ENCODE measurements at regions not wholly inside any gene's neighbourhood (a gene's known extent, or its start where the extent isn't known, plus 50 kb on each side); places are given as distances from the start of the nearest gene placed in this dataset.
A peak's percentile ranks its signal among the peaks of the same experiment; 100 is the strongest.

GRCh38 chr7:121510858-121511482 is 114.9 kb upstream of the FAM3C start:
- no peaks in the 10 kb centered on the region for H4K20me1 ChIP-seq (replicated peaks; ENCODE audit: control insufficient read depth, extremely low read depth, insufficient read depth, low read length)
- no peak for FAIRE-seq
- dilution Hi-C loops (cut with MboI; ENCODE audit: extremely low pct_ligation_motif_present, low sequenced_read_pairs) (no loop called here), intact Hi-C loops (cut with micrococcal nuclease) (no loop called here)
- H3K9me3 ChIP-seq (replicated peaks; ENCODE audit: control insufficient read depth, insufficient read depth, low read length), result no peaks in the 10 kb centered on the region
- H3K9me1 ChIP-seq (replicated peaks; ENCODE audit: control insufficient read depth, extremely low read depth, insufficient read depth, low read length), result no peaks in the 10 kb centered on the region
- POLR2A ChIA-PET, result no interaction called here
- CTCF ChIA-PET, result interaction anchor here (1.1 kb wide), 1 partner anchor 144 kb away, joined by 4 read pairs; no protein-coding TSS in a partner anchor
- H3K27me3 ChIP-seq (ENCODE audit: control insufficient read depth in 2 of 2, insufficient read depth in 2 of 2, low read length in 2 of 2), result no peaks in the 10 kb centered on the region
- peaks cover 4% of the 10 kb centered on the region for H3K4me1 ChIP-seq (ENCODE audit: control insufficient read depth, extremely low read depth, insufficient read depth, low read length)
- no peaks in the 10 kb centered on the region for H3K79me2 ChIP-seq (ENCODE audit: control insufficient read depth, insufficient read depth, low read length)
- TF ChIP-seq POLR2A (IDR thresholded peaks at IDR 0.05; ENCODE audit: low read depth, low read length) (no peak), POLR2AphosphoS5 (IDR thresholded peaks at IDR 0.05; ENCODE audit: insufficient read depth, low read depth, low read length) (no peak), FOS (IDR thresholded peaks at IDR 0.05; ENCODE audit: borderline replicate concordance, insufficient read depth, low read length) (no peak), GATA2 (IDR thresholded peaks at IDR 0.05; ENCODE audit: insufficient read depth, insufficient read length, low read depth, low read length) (no peak)
- no peaks in the 10 kb centered on the region for H3K36me3 ChIP-seq (ENCODE audit: control insufficient read depth in 2 of 2, extremely low read depth in 1 of 2, insufficient read depth in 2 of 2, low read length in 2 of 2)
- no peak overlapping the region for H3K27ac ChIP-seq (ENCODE audit: insufficient read depth, low read depth, low read length)
- BruUV-seq (replicated peaks), result no TSS peak
- no peak overlapping the region for H3K9ac ChIP-seq (replicated peaks; ENCODE audit: extremely low read depth, insufficient read depth, low read length)
- no peak overlapping the region for H3K4me2 ChIP-seq (ENCODE audit: insufficient read depth, low read length)
- no peak overlapping the region for H2AFZ ChIP-seq (ENCODE audit: low read depth, low read length)
- no peak overlapping the region for H3K4me3 ChIP-seq (replicated peaks in 1 of 3; ENCODE audit: insufficient read depth in 1 of 3, low read depth in 1 of 3, low read length in 3 of 3)
- peak; percentile 10 for DNase-seq (ENCODE audit: low read depth, low spot score)

DNA sequence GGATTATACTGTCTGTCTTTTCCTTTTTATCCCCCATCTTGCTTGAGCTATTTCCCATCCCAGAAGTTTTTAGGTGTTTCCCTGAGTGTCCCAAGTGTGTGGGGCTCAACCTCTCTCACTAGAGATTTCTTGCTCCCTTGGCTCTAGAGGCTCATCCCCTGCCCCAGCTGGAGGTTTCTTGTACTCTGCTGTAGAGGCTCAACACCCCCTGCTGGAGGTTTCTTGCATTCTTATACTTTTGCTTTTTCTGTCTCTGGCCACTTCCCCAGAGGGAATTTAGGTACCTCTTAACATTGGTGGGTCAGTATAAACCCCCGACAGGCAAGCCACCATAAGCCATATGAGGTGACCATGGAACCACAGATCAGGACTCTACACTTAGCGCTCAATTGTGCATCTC is 114.2 kb upstream of the FAM3C start:
- Histone ChIP-seq H3K9me1 (replicated peaks; ENCODE audit: control insufficient read depth, extremely low read depth, insufficient read depth, low read length) (no peaks in the 10 kb centered on the region), H3K4me3 (replicated peaks in 1 of 3; ENCODE audit: insufficient read depth in 1 of 3, low read depth in 1 of 3, low read length in 3 of 3) (no peak overlapping the region), H3K9me3 (replicated peaks; ENCODE audit: control insufficient read depth, insufficient read depth, low read length) (peaks cover 4% of the 10 kb centered on the region), H3K27me3 (ENCODE audit: control insufficient read depth in 2 of 2, insufficient read depth in 2 of 2, low read length in 2 of 2) (no peaks in the 10 kb centered on the region), H3K4me2 (ENCODE audit: insufficient read depth, low read length) (no peak overlapping the region), H3K27ac (ENCODE audit: insufficient read depth, low read depth, low read length) (no peak overlapping the region), H3K9ac (replicated peaks; ENCODE audit: extremely low read depth, insufficient read depth, low read length) (no peak overlapping the region), H3K79me2 (ENCODE audit: control insufficient read depth, insufficient read depth, low read length) (no peaks in the 10 kb centered on the region), H3K4me1 (ENCODE audit: control insufficient read depth, extremely low read depth, insufficient read depth, low read length) (peaks cover 4% of the 10 kb centered on the region), H4K20me1 (replicated peaks; ENCODE audit: control insufficient read depth, extremely low read depth, insufficient read depth, low read length) (no peaks in the 10 kb centered on the region), H2AFZ (ENCODE audit: low read depth, low read length) (no peak overlapping the region), H3K36me3 (ENCODE audit: control insufficient read depth in 2 of 2, extremely low read depth in 1 of 2, insufficient read depth in 2 of 2, low read length in 2 of 2) (no peaks in the 10 kb centered on the region)
- dilution Hi-C loops (cut with MboI; ENCODE audit: extremely low pct_ligation_motif_present, low sequenced_read_pairs) (no loop called here), intact Hi-C loops (cut with micrococcal nuclease) (no loop called here)
- CTCF ChIA-PET, result interaction anchor here (1.1 kb wide), 1 partner anchor 143 kb away, joined by 4 read pairs; no protein-coding TSS in a partner anchor
- FAIRE-seq (no peak), DNase-seq (ENCODE audit: low read depth, low spot score) (no peak)
- TF ChIP-seq JUN (IDR thresholded peaks at IDR 0.05; ENCODE audit: borderline replicate concordance, insufficient read depth, insufficient read length, low read depth), result no peak
- TF ChIP-seq, protein P1, sequence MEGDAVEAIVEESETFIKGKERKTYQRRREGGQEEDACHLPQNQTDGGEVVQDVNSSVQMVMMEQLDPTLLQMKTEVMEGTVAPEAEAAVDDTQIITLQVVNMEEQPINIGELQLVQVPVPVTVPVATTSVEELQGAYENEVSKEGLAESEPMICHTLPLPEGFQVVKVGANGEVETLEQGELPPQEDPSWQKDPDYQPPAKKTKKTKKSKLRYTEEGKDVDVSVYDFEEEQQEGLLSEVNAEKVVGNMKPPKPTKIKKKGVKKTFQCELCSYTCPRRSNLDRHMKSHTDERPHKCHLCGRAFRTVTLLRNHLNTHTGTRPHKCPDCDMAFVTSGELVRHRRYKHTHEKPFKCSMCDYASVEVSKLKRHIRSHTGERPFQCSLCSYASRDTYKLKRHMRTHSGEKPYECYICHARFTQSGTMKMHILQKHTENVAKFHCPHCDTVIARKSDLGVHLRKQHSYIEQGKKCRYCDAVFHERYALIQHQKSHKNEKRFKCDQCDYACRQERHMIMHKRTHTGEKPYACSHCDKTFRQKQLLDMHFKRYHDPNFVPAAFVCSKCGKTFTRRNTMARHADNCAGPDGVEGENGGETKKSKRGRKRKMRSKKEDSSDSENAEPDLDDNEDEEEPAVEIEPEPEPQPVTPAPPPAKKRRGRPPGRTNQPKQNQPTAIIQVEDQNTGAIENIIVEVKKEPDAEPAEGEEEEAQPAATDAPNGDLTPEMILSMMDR (IDR thresholded peaks at IDR 0.05; ENCODE audit: extremely low read depth in 1 of 2, insufficient read depth in 1 of 2, low read depth in 1 of 2, low read length in 2 of 2), result no peak
- TF ChIP-seq, protein P2, sequence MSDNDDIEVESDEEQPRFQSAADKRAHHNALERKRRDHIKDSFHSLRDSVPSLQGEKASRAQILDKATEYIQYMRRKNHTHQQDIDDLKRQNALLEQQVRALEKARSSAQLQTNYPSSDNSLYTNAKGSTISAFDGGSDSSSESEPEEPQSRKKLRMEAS (IDR thresholded peaks at IDR 0.05; ENCODE audit: insufficient read depth, insufficient read length), result no peak
- no peak for TF ChIP-seq POLR2AphosphoS5 (IDR thresholded peaks at IDR 0.05; ENCODE audit: insufficient read depth, low read depth, low read length)
- no peak for TF ChIP-seq MYC (IDR thresholded peaks at IDR 0.05; ENCODE audit: low read depth, low read length)
- no peak for TF ChIP-seq EZH2 (IDR thresholded peaks at IDR 0.05; ENCODE audit: borderline replicate concordance, low read depth, low read length, severe bottlenecking)
- no peak for TF ChIP-seq GATA2 (IDR thresholded peaks at IDR 0.05; ENCODE audit: insufficient read depth, insufficient read length, low read depth, low read length)
- TF ChIP-seq POLR2A (IDR thresholded peaks at IDR 0.05; ENCODE audit: low read depth, low read length), result no peak
- TF ChIP-seq FOS (IDR thresholded peaks at IDR 0.05; ENCODE audit: borderline replicate concordance, insufficient read depth, low read length), result no peak
- BruUV-seq (replicated peaks), result no TSS peak
- POLR2A ChIA-PET, result no interaction called here
